Testis (tissue), 2 donors: ENCODE measurements at regions not wholly inside any gene's neighbourhood (a gene's known extent, or its start where the extent isn't known, plus 50 kb on each side); places are given as distances from the start of the nearest gene placed in this dataset.
"Not testable (repeated sequence)": the region's sequence is repeated elsewhere in the genome, so short reads cannot be mapped to it uniquely, and the experiment has no call there.

Source experiments
- DNase-seq: peaks from one replicate; pipeline ENCODE4 v3.0.0-alpha.2; 2019
- H3K27ac ChIP-seq, 2 donors: fragments of 200-600 bp; sonication (generic); one replicate each; pipeline ENCODE4 v1.5.1; 2019
- H3K27me3 ChIP-seq: fragments of 200-600 bp; sonication (generic); one replicate; pipeline ENCODE4 v1.5.1; 2019
- H3K36me3 ChIP-seq: fragments of 200-600 bp; sonication (generic); one replicate; pipeline ENCODE4 v1.5.1; 2017; ENCODE audit warnings: low read depth; ENCODE audit errors: missing control alignments
- H3K4me1 ChIP-seq: fragments of 200-600 bp; sonication (generic); one replicate; pipeline ENCODE4 v1.5.1; 2019
- H3K4me3 ChIP-seq, 2 donors: fragments of 200-600 bp; sonication (generic); one replicate each; pipeline ENCODE4 v1.5.1; 2017 to 2019
- H3K9me3 ChIP-seq: fragments of 200-600 bp; sonication (generic); one replicate; pipeline ENCODE4 v1.5.1; 2017
- CTCF ChIP-seq, 3 experiments: fragments of 450-650 bp in 2 of 3; fragments of 200-600 bp in 1 of 3; sonication (generic) in 1 of 3; IDR thresholded peaks; one replicate each; pipeline ENCODE4 v1.5.1; 2016 to 2019; ENCODE audit warnings: antibody characterized with exemption in 3 of 3, mild to moderate bottlenecking in 2 of 3, moderate library complexity in 1 of 3
- POLR2A ChIP-seq: fragments of 450-650 bp; IDR thresholded peaks from one replicate; pipeline ENCODE4 v1.6.1; 2017; ENCODE audit warnings: antibody characterized with exemption, mild to moderate bottlenecking, moderate library complexity
- WGBS, 2 donors: methylation state at CpG; one replicate each; pipeline ENCODE4 v1.1.5; 2018; 5-methylcytosine and 5-hydroxymethylcytosine counted together
- intact Hi-C: fragments of 100-400 bp; cut with DNase I; formaldehyde crosslinking; loops from one replicate; pipeline ENCODE4 v1.15.1; 2023; ENCODE audit warnings: low total_unique reads

GRCh38 chr6:27129095-27129815 lies 118.2 kb upstream of the PRSS16 start:
- intact Hi-C loops, result no loop called here
- TF ChIP-seq POLR2A, result no peak
- TF ChIP-seq CTCF (IDR thresholded peaks at IDR 0.05), result no peak
- DNase-seq, result no peak
- H3K4me1 ChIP-seq, result no peaks in the 10 kb centered on the region
- no peak overlapping the region for H3K4me3 ChIP-seq
- no peaks in the 10 kb centered on the region for H3K9me3 ChIP-seq
- 90 to 93% methylated on average over 5 of the region's 5 CpGs for WGBS, 2 donors
- no peaks in the 10 kb centered on the region for H3K36me3 ChIP-seq
- no peaks in the 10 kb centered on the region for H3K27me3 ChIP-seq
- H3K27ac ChIP-seq, result no peak overlapping the region

- TF ChIP-seq POLR2A (no peak), CTCF (IDR thresholded peaks at IDR 0.05) (no peak)
- H3K27me3 ChIP-seq, result no peaks in the 10 kb centered on the region
- H3K36me3 ChIP-seq, result no peaks in the 10 kb centered on the region
- H3K4me1 ChIP-seq, result no peaks in the 10 kb centered on the region
- intact Hi-C loops, result no loop called here
- H3K9me3 ChIP-seq, result no peaks in the 10 kb centered on the region
- WGBS, 2 donors, result 89 to 93% methylated on average over 8 of the region's 8 CpGs
- H3K4me3 ChIP-seq, result no peak overlapping the region
- DNase-seq, result no peak
- no peak overlapping the region for H3K27ac ChIP-seq
Observed at GRCh38 chr6:27129917-27130316, 117.6 kb upstream of the PRSS16 start.

- no peak for TF ChIP-seq POLR2A
- TF ChIP-seq CTCF (IDR thresholded peaks at IDR 0.05), result no peak
- no peaks in the 10 kb centered on the region for H3K36me3 ChIP-seq
- no peak for DNase-seq
- H3K27me3 ChIP-seq, result no peaks in the 10 kb centered on the region
- intact Hi-C loops, result no loop called here
- H3K9me3 ChIP-seq, result no peaks in the 10 kb centered on the region
- H3K27ac ChIP-seq, result peak overlapping the region; percentile 89 to 92
- no peaks in the 10 kb centered on the region for H3K4me1 ChIP-seq
- WGBS, 2 donors, result 40 to 43% methylated on average over 7 of the region's 7 CpGs
- peak overlapping the region; percentile 58 to 74 for H3K4me3 ChIP-seq
Observed at GRCh38 chr6:27130668-27131428, 116.7 kb upstream of the PRSS16 start.

- H3K9me3 ChIP-seq, H3K36me3 ChIP-seq, DNase-seq, H3K27me3 ChIP-seq, intact Hi-C loops, H3K4me1 ChIP-seq: not testable (repeated sequence)
- WGBS, 2 donors, result 0 to 1% methylated on average over 10 to 14 of the region's 14 CpGs
- H3K27ac ChIP-seq, result peak overlapping the region; percentile 89 to 92
- peak overlapping the region; percentile 58 to 74 for H3K4me3 ChIP-seq
Observed at GRCh38 chr6:27132282-27132531, 115.3 kb upstream of the PRSS16 start.

GRCh38 chr6:27132532-27133280 lies 114.8 kb upstream of the PRSS16 start:
- Histone ChIP-seq H3K4me3 (peak overlapping the region; percentile 58 to 74), H3K27me3 (no peaks in the 10 kb centered on the region)

More at GRCh38 chr6:27132532-27133280, 114.8 kb upstream of the PRSS16 start:
- WGBS, 2 donors, result 1% methylated on average over 29 to 43 of the region's 53 CpGs
- H3K36me3 ChIP-seq, result no peaks in the 10 kb centered on the region
- intact Hi-C loops, result no loop called here
- TF ChIP-seq POLR2A (peak; percentile 79), CTCF (IDR thresholded peaks at IDR 0.05) (no peak)
- peak overlapping the region; percentile 89 to 92 for H3K27ac ChIP-seq
- no peaks in the 10 kb centered on the region for H3K9me3 ChIP-seq
- H3K4me1 ChIP-seq, result no peaks in the 10 kb centered on the region
- DNase-seq, result peak; percentile 97
